Dendritic cell treated with granulocyte-macrophage colony-stimulating factor and Interleukin-4, amounts not matched to agents 40 ng/mL and 50 ng/mL, for 4 days (primary cell): ENCODE measurements at regions not wholly inside any gene's neighbourhood (a gene's known extent, or its start where the extent isn't known, plus 50 kb on each side); places are given as distances from the start of the nearest gene placed in this dataset.

Experiments used
- H3K27ac Mint-ChIP-seq: one replicate; pipeline ENCODE4 v1.8.0; 2022; ENCODE audit warnings: mild to moderate bottlenecking, mixed read lengths
- H3K27me3 Mint-ChIP-seq: one replicate; pipeline ENCODE4 v1.8.0; 2022; ENCODE audit warnings: mild to moderate bottlenecking, mixed read lengths
- H3K36me3 Mint-ChIP-seq: one replicate; pipeline ENCODE4 v1.8.0; 2022; ENCODE audit warnings: low read depth, mixed read lengths
- H3K4me1 Mint-ChIP-seq: one replicate; pipeline ENCODE4 v1.8.0; 2022; ENCODE audit warnings: low read depth, mixed read lengths
- H3K4me3 Mint-ChIP-seq: one replicate; pipeline ENCODE4 v1.8.0; 2022; ENCODE audit warnings: mild to moderate bottlenecking, moderate library complexity, mixed read lengths
- H3K9me3 Mint-ChIP-seq: one replicate; pipeline ENCODE4 v1.8.0; 2022; ENCODE audit warnings: mixed read lengths
- intact Hi-C: fragments of 100-400 bp; cut with micrococcal nuclease; formaldehyde crosslinking; loops from one replicate; pipeline ENCODE4 v1.15.0; 2022

DNA sequence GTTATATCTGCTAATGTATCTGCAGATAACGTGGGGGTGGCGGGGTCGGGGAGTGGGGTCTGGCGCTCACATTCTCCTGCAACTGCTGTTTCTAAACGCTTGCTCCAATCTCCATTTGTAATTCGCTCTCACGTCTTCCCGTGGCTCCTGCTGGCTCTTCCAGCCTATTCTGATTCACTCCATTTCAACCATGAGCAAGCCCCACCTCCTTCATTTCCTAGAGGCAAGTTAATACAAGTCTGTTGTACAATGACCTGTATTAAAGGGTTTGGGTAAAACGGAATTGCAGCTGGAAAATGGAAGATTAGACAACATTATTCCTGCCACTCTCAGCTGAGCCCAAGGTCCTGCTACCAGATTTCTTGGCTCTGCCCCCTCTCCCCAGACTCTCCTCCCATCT lies 132.3 kb downstream of the CSNK2A3 start:
- Mint-ChIP-seq H3K4me1 (peaks cover 6% of the 10 kb centered on the region), H3K9me3 (no peaks in the 10 kb centered on the region), H3K27me3 (peaks cover 49% of the 10 kb centered on the region), H3K4me3 (no peak overlapping the region), H3K27ac (no peak overlapping the region), H3K36me3 (no peaks in the 10 kb centered on the region)
- intact Hi-C loops, result no loop called here

DNA sequence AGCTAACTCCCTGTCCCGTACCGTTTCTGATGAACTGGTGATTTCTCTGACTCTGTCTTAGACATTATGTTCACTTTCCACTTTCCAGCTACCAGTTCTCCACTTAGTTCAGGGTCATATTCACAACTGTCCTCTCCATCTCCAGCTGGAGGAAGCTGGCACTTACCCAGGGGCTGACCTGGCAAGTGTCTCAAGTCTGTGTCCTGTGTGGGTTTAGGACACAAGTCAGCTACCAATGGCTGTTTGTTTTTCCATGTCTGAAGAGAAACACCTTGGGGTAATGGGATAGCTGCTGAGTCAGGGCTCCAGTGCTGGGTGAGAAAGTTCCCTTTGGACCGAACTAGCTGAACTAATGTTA lies 134.4 kb downstream of the CSNK2A3 start:
- Mint-ChIP-seq H3K36me3 (no peaks in the 10 kb centered on the region), H3K27ac (no peak overlapping the region), H3K9me3 (no peaks in the 10 kb centered on the region), H3K4me3 (no peak overlapping the region), H3K27me3 (peaks cover 60% of the 10 kb centered on the region), H3K4me1 (peaks cover 24% of the 10 kb centered on the region)
- intact Hi-C loops, result no loop called here

DNA sequence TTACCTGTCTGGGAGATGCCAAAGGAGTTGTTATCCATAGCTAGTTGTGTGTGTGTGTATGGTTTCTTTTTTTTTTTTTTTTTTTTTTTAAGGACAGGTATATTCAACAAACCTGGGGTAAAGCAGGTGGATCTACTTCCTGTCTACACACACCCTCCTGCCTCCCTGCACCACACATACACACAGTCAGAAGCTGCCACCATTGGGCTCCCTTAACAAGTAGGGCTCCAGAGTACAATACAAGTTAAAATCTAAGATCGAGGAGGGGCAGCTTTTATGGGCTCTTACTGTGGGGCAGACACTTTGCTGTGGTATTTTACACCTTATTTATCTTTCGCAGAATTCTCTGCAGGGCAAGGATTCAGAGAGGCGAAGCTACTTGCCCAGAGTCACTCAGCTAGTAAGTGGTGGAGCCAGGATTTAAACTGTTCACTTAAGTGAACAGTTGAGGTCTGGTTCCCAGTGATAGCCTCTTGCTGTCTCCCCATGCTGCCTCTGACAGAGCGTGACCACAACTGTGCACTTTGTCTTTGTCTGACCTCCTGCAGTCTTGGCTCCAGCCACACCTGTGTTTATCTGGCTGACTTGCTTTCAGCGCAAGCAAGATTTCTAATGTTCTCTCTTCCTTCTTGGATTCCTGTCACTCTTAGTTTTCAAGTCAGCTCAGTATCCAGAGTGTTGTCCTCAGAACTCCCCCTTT lies 135.0 kb downstream of the CSNK2A3 start:
- H3K27ac Mint-ChIP-seq, result no peak overlapping the region
- peaks cover 65% of the 10 kb centered on the region for H3K27me3 Mint-ChIP-seq
- H3K36me3 Mint-ChIP-seq, result no peaks in the 10 kb centered on the region

GRCh38 chr11:11217289-11217928 lies 135.6 kb downstream of the CSNK2A3 start:
- Mint-ChIP-seq H3K27ac (no peak overlapping the region), H3K4me1 (peaks cover 24% of the 10 kb centered on the region)
- intact Hi-C loops, result no loop called here

More for the DNA sequence above, 135.0 kb downstream of the CSNK2A3 start:
- no peaks in the 10 kb centered on the region for H3K9me3 Mint-ChIP-seq
- no peak overlapping the region for H3K4me3 Mint-ChIP-seq
- peaks cover 24% of the 10 kb centered on the region for H3K4me1 Mint-ChIP-seq
- intact Hi-C loops, result no loop called here

GRCh38 chr11:11215944-11216343 lies 137.1 kb downstream of the CSNK2A3 start:
- H3K36me3 Mint-ChIP-seq, result no peaks in the 10 kb centered on the region
- intact Hi-C loops, result no loop called here
- no peaks in the 10 kb centered on the region for H3K9me3 Mint-ChIP-seq
- peaks cover 61% of the 10 kb centered on the region for H3K27me3 Mint-ChIP-seq
- H3K4me3 Mint-ChIP-seq, result no peak overlapping the region
- H3K4me1 Mint-ChIP-seq, result peaks cover 24% of the 10 kb centered on the region
- H3K27ac Mint-ChIP-seq, result no peak overlapping the region

More at GRCh38 chr11:11217289-11217928, 135.6 kb downstream of the CSNK2A3 start:
- Mint-ChIP-seq H3K4me3 (no peak overlapping the region), H3K36me3 (no peaks in the 10 kb centered on the region), H3K27me3 (peaks cover 61% of the 10 kb centered on the region), H3K9me3 (no peaks in the 10 kb centered on the region)

DNA sequence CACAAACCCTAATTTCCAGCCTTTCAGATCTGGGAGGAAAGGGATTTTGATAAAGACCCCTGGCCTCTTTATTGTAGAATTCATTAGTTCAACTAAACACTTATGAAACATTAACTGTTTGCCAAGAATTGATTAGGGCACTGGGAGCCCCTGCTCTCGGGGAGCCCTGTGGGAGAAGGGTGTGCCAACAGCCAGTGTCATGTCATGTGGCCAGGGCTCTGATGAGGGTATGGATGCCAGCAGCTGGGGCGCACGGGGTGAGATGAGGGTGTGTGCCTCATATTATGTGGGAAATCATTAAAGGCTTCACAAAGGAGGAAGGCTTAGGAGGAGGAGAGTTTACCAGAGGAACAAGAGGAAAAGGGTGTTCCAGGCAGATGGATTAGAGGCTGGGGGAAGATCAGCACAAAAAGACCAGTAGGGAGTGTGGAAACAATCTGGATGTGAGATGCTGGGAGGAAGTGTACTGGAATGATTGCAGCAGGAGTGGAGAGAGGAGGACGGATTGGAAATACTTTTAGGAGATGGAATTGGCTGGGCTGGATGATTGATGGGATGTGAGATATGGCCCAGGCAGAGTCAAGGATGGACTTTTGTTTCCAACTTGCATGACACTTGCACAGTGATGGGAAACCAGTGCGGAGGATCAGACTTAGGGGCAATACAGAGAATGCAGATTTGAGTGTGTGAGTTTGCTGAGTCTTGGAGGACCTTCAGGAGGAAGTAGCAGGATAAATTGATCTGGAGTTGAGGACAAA lies 137.8 kb downstream of the CSNK2A3 start:
- H3K4me3 Mint-ChIP-seq, result no peak overlapping the region
- H3K4me1 Mint-ChIP-seq, result peaks cover 24% of the 10 kb centered on the region
- H3K36me3 Mint-ChIP-seq, result no peaks in the 10 kb centered on the region
- intact Hi-C loops, result no loop called here
- peaks cover 56% of the 10 kb centered on the region for H3K27me3 Mint-ChIP-seq
- no peaks in the 10 kb centered on the region for H3K9me3 Mint-ChIP-seq
- no peak overlapping the region for H3K27ac Mint-ChIP-seq

- no peak overlapping the region for H3K27ac Mint-ChIP-seq
- intact Hi-C loops, result no loop called here
- no peak overlapping the region for H3K4me3 Mint-ChIP-seq
- peaks cover 18% of the 10 kb centered on the region for H3K4me1 Mint-ChIP-seq
- H3K36me3 Mint-ChIP-seq, result no peaks in the 10 kb centered on the region
- peaks cover 55% of the 10 kb centered on the region for H3K27me3 Mint-ChIP-seq
- no peaks in the 10 kb centered on the region for H3K9me3 Mint-ChIP-seq
Measured at GRCh38 chr11:11213117-11213516, 139.9 kb downstream of the CSNK2A3 start.

DNA sequence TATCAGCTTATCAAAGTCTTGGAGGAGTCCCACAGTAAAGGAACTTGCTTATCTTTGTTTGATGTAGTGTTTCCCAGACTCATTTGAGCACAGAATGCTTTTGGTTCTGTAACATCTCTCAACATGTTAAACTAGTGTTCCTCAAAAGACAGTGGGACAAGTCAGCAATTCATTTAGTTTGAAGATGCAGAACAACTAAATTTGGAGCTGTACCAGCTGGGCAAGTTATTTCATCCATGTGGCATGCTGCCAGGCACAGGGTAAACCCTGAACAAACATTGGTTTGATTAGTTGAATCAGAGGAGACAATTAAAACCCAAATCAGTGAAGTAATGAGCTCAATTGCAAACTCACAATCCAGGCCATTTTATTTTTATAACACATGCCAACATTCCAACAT lies 141.2 kb downstream of the CSNK2A3 start:
- Mint-ChIP-seq H3K4me3 (no peak overlapping the region), H3K36me3 (no peaks in the 10 kb centered on the region), H3K9me3 (no peaks in the 10 kb centered on the region), H3K27ac (no peak overlapping the region), H3K27me3 (peaks cover 53% of the 10 kb centered on the region), H3K4me1 (peaks cover 18% of the 10 kb centered on the region)
- intact Hi-C loops, result no loop called here

DNA sequence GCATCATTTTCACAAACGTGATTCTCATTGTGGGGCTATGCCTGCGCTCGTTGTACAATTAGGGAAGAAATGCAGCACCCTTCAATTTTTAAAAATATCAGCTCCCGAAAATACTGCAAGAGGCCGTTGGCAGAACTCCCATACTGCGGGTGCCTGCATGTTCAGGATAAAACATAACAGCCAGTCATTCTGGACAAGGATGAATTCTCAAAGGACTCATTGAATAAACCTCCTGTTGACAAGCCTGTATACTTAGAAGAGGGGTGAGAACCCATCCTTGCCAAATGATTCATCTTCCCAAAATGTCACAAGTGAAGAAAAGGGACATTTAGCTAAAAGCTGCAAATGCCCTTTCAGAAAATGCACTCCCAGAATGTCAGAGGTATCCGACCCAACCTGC lies 141.9 kb downstream of the CSNK2A3 start:
- Mint-ChIP-seq H3K4me3 (no peak overlapping the region), H3K27ac (no peak overlapping the region), H3K27me3 (peaks cover 56% of the 10 kb centered on the region), H3K4me1 (peaks cover 18% of the 10 kb centered on the region), H3K36me3 (no peaks in the 10 kb centered on the region), H3K9me3 (no peaks in the 10 kb centered on the region)
- intact Hi-C loops, result no loop called here

DNA sequence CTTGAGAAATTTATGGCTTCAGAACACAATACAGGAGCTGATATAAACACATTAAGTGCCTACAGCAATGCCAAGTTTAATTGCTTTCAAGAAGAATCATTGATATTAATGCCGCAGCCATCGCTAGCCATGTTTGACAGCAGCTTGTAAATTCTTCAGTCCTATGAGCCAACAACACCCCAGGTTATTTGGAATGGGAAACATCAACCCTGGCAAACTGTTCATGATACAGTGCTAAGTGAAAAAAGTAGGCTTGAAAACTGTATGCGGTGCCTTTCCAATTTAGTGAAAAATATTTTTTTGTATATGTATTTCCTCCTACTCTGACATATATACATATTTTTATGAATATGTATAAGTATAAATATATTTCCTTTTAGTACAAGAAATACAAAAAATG lies 142.6 kb downstream of the CSNK2A3 start:
- Mint-ChIP-seq H3K4me1 (peaks cover 16% of the 10 kb centered on the region), H3K36me3 (no peaks in the 10 kb centered on the region), H3K9me3 (no peaks in the 10 kb centered on the region), H3K27ac (no peak overlapping the region), H3K4me3 (no peak overlapping the region), H3K27me3 (peaks cover 50% of the 10 kb centered on the region)
- intact Hi-C loops, result no loop called here

GRCh38 chr11:11209967-11210366 lies 143.1 kb downstream of the CSNK2A3 start:
- Mint-ChIP-seq H3K27me3 (peaks cover 45% of the 10 kb centered on the region), H3K27ac (no peak overlapping the region)
- intact Hi-C loops, result no loop called here

DNA sequence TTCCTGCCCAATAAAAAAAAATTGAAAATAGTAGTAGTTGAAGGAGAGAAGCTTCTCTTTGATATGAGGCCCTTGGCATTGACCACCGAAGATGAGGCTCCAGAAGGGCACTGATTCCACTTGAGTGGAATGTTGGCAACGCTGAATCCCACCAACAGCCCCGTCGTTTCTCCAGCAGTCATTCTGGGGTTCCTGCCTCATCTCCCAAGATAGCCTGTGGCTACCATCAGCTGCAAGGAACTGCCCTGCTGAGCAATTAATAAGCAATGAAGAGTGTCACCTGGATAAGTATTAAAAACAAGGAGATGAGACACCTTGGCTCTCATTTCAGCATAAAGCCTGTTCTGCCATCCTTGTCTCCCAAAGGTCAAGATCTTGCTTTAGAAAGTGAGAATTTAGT lies 144.1 kb downstream of the CSNK2A3 start:
- peaks cover 10% of the 10 kb centered on the region for H3K9me3 Mint-ChIP-seq
- H3K4me3 Mint-ChIP-seq, result no peak overlapping the region
- no peak overlapping the region for H3K27ac Mint-ChIP-seq
- intact Hi-C loops, result no loop called here
- no peaks in the 10 kb centered on the region for H3K36me3 Mint-ChIP-seq
- peaks cover 4% of the 10 kb centered on the region for H3K4me1 Mint-ChIP-seq
- H3K27me3 Mint-ChIP-seq, result peaks cover 42% of the 10 kb centered on the region

More at GRCh38 chr11:11209967-11210366, 143.1 kb downstream of the CSNK2A3 start:
- Mint-ChIP-seq H3K4me3 (no peak overlapping the region), H3K4me1 (peaks cover 11% of the 10 kb centered on the region), H3K36me3 (no peaks in the 10 kb centered on the region), H3K9me3 (peaks cover under 1% of the 10 kb centered on the region)

- intact Hi-C loops, result no loop called here
- Mint-ChIP-seq H3K27me3 (peaks cover 34% of the 10 kb centered on the region), H3K36me3 (no peaks in the 10 kb centered on the region), H3K4me3 (no peak overlapping the region), H3K9me3 (peaks cover 24% of the 10 kb centered on the region), H3K27ac (no peak overlapping the region), H3K4me1 (no peaks in the 10 kb centered on the region)
Measured at GRCh38 chr11:11207428-11207827, 145.6 kb downstream of the CSNK2A3 start.

GRCh38 chr11:11206484-11206883 lies 146.6 kb downstream of the CSNK2A3 start:
- H3K9me3 Mint-ChIP-seq, result peaks cover 34% of the 10 kb centered on the region
- no peak overlapping the region for H3K27ac Mint-ChIP-seq
- H3K4me3 Mint-ChIP-seq, result no peak overlapping the region
- no peaks in the 10 kb centered on the region for H3K4me1 Mint-ChIP-seq
- intact Hi-C loops, result no loop called here
- H3K27me3 Mint-ChIP-seq, result peaks cover 33% of the 10 kb centered on the region
- H3K36me3 Mint-ChIP-seq, result no peaks in the 10 kb centered on the region
